ENCODE measurements at regions not wholly inside any gene's neighbourhood (a gene's known extent, or its start where the extent isn't known, plus 50 kb on each side); places are given as distances from the start of the nearest gene placed in this dataset.
A peak's percentile ranks its signal among the peaks of the same experiment; 100 is the strongest.

DNA sequence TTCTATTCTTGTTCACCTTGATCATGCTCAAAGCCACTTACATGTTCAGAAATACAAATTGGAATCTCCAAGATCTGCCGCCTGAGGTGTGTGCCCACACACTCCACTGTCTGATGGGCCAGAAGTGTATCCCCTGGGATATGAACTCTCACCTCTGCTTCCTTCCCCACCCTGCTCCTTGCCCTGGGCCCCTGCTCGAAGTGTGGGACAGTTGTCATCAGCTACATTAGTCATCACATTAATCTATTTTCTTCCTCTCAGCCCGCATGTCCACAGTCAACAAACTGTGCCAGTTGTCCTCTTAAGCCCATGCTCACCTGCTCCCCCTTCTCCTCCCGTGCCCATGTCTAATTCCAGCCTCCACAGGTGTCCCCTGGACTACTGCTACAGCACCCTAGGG lies 154.7 kb downstream of the PTPN20 start:
- Mint-ChIP-seq H3K36me3 (ENCODE audit: low read depth) (no peaks in the 10 kb centered on the region), H3K27me3 (ENCODE audit: low read depth) (peaks cover 4% of the 10 kb centered on the region)

DNA sequence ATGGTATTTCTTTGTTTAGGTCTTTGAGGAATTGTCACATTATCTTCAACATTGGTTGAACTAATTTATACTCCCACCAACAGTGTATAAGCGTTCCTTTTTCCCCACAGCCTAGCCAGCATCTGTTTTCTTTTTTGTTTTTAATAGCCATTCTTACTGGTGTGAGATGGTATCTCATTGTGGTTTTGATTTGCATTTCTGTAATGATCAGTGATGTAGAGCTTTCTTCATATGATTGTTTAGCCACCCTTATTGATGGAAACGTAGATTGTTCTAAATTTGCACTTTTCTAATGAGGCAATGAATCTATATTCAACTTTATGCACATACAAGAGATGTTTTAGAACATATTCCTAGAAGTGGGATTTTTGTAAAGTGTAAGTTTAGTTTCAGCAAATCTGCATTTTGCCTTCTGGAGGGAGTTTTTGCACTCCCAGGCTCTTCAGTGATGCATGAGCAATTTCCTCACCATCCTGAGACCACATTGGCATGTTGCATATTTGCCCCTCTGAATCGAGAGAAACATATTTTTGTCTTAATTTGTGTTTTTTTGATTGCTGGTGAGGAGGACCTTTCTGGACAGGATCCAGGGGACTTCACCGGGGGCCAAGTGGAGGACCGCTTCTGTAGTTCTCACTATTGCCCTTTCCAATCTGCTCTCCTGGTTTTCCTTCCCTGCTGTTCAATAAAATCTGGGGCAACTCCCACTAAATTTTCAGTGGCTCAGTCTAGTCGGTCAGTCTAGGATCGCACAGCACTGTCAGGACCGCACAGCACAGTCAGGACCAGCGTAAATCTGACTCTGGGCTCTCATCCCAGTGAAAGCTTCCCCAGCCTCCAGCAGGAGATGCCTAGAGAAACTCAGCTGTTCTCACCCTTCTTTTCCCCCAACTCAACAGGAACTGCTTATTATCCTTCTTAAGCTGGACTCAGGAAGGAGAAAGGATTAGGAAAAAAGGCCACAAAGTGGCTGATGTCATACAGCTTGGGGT lies 157.0 kb downstream of the PTPN20 start:
- H3K4me1 Mint-ChIP-seq (ENCODE audit: low read depth): peaks cover 2% of the 10 kb centered on the region
- DNase-seq (ENCODE audit: low spot score): no peak
- no peak overlapping the region for H3K4me3 Mint-ChIP-seq
- peaks cover 11% of the 10 kb centered on the region for H3K27me3 Mint-ChIP-seq (ENCODE audit: low read depth)
- H3K36me3 Mint-ChIP-seq (ENCODE audit: low read depth): no peaks in the 10 kb centered on the region
- no peaks in the 10 kb centered on the region for H3K9me3 Mint-ChIP-seq
- H3K27ac Mint-ChIP-seq: no peak overlapping the region

More for the DNA sequence above, 154.7 kb downstream of the PTPN20 start:
- DNase-seq (ENCODE audit: low spot score): no peak
- Mint-ChIP-seq H3K4me3 (no peak overlapping the region), H3K9me3 (no peaks in the 10 kb centered on the region), H3K4me1 (ENCODE audit: low read depth) (no peaks in the 10 kb centered on the region), H3K27ac (no peak overlapping the region)

DNA sequence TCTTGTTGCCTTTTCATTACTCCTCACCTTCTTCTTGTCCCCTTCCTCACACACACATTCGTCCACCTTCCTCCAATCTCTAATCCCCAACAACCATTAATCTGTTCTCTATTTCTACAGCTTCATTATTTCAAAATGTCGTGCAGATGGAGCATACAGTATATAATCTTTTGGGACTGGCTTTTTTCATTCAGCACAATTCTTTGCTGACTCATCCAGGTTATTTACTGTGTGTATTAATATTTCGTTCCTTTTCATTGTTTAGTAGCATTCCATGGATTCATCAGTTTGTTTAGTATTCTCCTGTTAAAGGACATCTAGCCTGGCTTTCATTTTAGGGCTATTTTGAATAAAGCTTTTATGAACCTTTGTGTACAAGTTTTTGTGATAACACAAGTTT lies 159.3 kb downstream of the PTPN20 start:
- no peak for DNase-seq (ENCODE audit: low spot score)
- H3K4me3 Mint-ChIP-seq: no peak overlapping the region
- no peak overlapping the region for H3K27ac Mint-ChIP-seq
- H3K9me3 Mint-ChIP-seq: no peaks in the 10 kb centered on the region
- no peaks in the 10 kb centered on the region for H3K36me3 Mint-ChIP-seq (ENCODE audit: low read depth)
- peaks cover 2% of the 10 kb centered on the region for H3K4me1 Mint-ChIP-seq (ENCODE audit: low read depth)
- peaks cover 20% of the 10 kb centered on the region for H3K27me3 Mint-ChIP-seq (ENCODE audit: low read depth)

DNA sequence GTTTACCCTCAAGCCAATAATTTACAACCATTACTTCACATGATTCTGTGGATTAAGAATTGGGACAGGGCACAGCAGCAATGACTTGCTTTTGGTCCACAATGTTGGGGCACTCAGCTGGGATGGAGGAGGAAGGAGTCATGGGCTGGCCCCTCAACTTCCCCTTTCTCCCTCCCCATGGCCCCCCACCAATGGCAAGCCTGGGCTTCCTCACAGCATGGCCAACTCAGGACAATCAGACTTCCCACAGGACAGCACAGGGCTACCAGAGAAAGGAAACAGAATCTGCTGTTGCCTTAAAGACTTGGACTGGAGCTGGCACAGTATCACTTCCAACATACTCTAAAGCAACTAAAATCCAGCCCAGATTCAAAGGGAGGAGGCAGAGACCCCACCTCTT lies 160.7 kb downstream of the PTPN20 start:
- no peak for DNase-seq (ENCODE audit: low spot score)
- Mint-ChIP-seq H3K4me3 (no peak overlapping the region), H3K36me3 (ENCODE audit: low read depth) (no peaks in the 10 kb centered on the region), H3K9me3 (no peaks in the 10 kb centered on the region), H3K27ac (no peak overlapping the region), H3K27me3 (ENCODE audit: low read depth) (peaks cover 20% of the 10 kb centered on the region), H3K4me1 (ENCODE audit: low read depth) (peaks cover 3% of the 10 kb centered on the region)

DNA sequence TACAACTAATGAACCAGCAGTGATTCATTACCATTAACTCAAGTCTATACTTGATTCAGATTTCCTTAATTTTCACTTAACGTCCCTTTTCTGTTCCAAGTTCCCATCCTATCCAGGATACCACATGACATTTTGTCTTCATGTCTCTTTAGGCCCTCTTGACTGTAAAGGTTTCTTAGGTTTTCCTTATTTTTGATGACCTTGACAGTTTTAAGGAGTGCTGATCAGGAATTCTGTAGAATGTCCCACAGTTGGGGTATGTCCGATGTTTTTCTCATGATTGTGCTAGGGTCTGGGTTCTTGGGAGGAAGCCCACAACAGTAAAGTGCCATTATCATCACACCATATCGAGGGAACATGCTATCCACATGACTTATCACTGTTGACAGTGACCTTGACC lies 162.7 kb downstream of the PTPN20 start:
- DNase-seq (ENCODE audit: low spot score): no peak
- peaks cover 7% of the 10 kb centered on the region for H3K4me1 Mint-ChIP-seq (ENCODE audit: low read depth)
- no peak overlapping the region for H3K4me3 Mint-ChIP-seq
- no peak overlapping the region for H3K27ac Mint-ChIP-seq
- H3K27me3 Mint-ChIP-seq (ENCODE audit: low read depth): peaks cover 20% of the 10 kb centered on the region
- no peaks in the 10 kb centered on the region for H3K36me3 Mint-ChIP-seq (ENCODE audit: low read depth)
- no peaks in the 10 kb centered on the region for H3K9me3 Mint-ChIP-seq

DNA sequence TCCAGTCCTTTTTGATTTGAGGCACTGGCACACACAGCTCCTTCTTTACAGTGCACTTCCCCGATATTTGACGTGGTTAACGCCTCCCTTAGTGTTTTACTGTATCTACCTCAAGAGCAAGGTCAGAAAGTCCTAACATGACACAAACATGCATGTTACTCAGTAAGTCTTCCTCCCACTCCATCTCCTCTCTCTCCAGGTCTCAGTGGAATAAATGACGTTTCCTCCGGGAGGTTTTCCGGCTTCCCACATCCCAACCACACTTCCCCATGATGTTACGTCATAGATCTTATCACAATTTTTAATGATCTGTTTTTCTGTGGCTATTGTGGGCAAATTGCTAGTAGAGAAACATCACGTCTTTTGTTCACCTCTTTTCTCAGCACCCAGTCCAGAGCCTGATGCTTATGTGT lies 165.7 kb downstream of the PTPN20 start:
- no peak overlapping the region for H3K4me3 Mint-ChIP-seq
- H3K9me3 Mint-ChIP-seq: no peaks in the 10 kb centered on the region
- H3K4me1 Mint-ChIP-seq (ENCODE audit: low read depth): peaks cover 18% of the 10 kb centered on the region
- DNase-seq (ENCODE audit: low spot score): peak; percentile 23
- no peak overlapping the region for H3K27ac Mint-ChIP-seq
- H3K27me3 Mint-ChIP-seq (ENCODE audit: low read depth): peaks cover 12% of the 10 kb centered on the region
- H3K36me3 Mint-ChIP-seq (ENCODE audit: low read depth): no peaks in the 10 kb centered on the region

DNA sequence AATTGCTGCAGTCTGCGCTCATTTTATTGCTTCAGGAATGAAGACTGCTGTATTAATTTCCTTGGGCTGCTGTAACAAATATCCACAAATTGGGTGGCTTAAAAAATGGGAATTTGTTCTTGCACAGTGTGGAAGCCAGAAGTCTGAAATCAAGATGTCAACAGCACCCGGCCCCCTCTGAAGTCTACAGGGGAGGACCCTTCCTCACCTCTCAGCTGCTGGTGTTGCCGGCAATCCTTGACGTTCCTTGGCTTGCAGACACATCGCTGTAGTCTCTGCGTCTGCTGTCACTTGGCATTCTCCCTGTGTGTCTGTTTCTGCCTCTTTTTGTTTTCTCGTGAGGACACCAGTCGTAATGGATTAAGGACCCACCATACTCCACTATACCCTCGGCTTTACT lies 166.2 kb downstream of the PTPN20 start:
- Mint-ChIP-seq H3K4me1 (ENCODE audit: low read depth) (peaks cover 18% of the 10 kb centered on the region), H3K9me3 (no peaks in the 10 kb centered on the region), H3K4me3 (no peak overlapping the region), H3K27me3 (ENCODE audit: low read depth) (peaks cover 10% of the 10 kb centered on the region), H3K36me3 (ENCODE audit: low read depth) (no peaks in the 10 kb centered on the region), H3K27ac (no peak overlapping the region)
- DNase-seq (ENCODE audit: low spot score): no peak

DNA sequence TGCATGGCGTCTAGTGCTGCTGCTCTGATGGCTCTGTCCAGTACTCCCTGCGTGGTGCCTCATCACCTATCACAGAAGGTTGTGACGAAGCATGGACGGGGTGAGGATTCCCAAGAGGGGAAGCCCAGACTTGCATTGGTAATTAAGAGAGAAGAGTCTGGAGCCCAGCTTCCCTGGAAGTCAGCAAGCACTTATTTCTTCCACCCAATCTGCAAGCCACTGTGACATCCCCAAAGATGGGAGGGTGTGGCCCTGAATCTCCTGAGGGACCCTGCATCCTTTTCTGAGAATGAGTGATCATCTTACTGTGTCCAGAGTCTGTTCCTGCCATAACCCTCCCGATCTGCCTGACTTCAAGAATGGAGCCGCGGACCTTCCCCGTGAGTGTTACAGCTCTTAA lies 166.7 kb downstream of the PTPN20 start:
- Mint-ChIP-seq H3K4me3 (no peak overlapping the region), H3K4me1 (ENCODE audit: low read depth) (peaks cover 18% of the 10 kb centered on the region), H3K36me3 (ENCODE audit: low read depth) (no peaks in the 10 kb centered on the region), H3K27ac (no peak overlapping the region), H3K27me3 (ENCODE audit: low read depth) (peaks cover 9% of the 10 kb centered on the region), H3K9me3 (no peaks in the 10 kb centered on the region)
- DNase-seq (ENCODE audit: low spot score): no peak

DNA sequence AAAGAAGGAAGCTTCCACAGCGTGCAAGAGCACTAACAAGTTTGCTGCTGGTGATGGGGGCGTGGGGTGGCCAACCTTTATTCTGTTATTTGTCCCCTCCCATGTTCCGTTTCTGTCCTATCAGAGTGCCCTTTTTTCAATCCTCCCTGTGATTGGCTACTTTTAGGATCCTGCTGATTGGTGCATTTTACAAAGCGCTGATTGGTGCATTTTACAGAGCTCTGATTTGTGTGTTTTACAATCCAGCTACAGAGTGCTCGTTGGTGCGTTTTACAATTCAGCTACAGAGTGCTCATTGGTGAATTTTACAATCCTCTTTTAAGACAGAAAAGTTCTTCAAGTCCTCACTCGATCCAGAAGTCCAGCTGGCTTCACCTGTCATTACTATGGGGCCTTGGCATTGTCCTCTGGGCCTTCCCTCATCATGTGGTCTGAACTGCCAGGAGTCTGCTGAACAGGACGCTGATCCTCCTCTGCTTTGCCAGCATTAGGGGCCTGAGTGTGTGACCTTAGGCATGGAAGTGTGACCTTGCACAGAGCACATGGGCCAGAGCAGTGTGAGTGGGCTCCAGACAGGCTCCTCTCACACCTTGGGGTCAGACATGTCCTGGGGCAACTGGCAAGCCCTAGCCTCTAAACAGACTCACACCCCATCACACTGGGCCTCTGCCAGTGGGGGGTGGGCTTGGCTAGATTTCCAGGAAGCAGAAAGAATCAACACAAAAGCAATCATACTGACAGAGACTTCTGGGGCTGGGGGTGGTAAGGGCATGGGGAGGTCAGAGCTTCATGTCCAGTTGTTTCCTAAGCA lies 167.4 kb downstream of the PTPN20 start:
- Mint-ChIP-seq H3K4me1 (ENCODE audit: low read depth) (peaks cover 18% of the 10 kb centered on the region), H3K27me3 (ENCODE audit: low read depth) (peaks cover 9% of the 10 kb centered on the region), H3K27ac (no peak overlapping the region), H3K9me3 (no peaks in the 10 kb centered on the region), H3K4me3 (no peak overlapping the region), H3K36me3 (ENCODE audit: low read depth) (no peaks in the 10 kb centered on the region)
- no peak for DNase-seq (ENCODE audit: low spot score)

DNA sequence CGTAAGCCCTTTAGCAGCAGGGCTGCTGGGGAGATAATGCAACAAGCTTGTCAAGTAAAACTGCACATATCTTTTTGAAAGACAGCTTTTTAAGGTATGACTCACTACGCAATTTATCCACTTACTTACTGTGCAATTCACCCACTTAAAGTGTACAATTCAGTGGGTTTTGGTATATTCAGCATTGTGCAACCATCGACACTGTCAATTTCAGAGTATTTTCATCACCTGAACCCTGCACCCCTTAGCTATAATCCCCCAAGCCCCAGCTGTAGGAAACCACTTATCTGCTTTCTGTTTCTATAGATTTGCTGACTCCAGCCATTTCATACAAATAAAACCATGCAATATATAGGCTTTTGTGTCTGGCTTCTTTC lies 168.0 kb downstream of the PTPN20 start:
- Mint-ChIP-seq H3K9me3 (no peaks in the 10 kb centered on the region), H3K4me1 (ENCODE audit: low read depth) (peaks cover 18% of the 10 kb centered on the region), H3K27me3 (ENCODE audit: low read depth) (peaks cover 7% of the 10 kb centered on the region), H3K36me3 (ENCODE audit: low read depth) (no peaks in the 10 kb centered on the region), H3K27ac (no peak overlapping the region), H3K4me3 (no peak overlapping the region)
- DNase-seq (ENCODE audit: low spot score): no peak

DNA sequence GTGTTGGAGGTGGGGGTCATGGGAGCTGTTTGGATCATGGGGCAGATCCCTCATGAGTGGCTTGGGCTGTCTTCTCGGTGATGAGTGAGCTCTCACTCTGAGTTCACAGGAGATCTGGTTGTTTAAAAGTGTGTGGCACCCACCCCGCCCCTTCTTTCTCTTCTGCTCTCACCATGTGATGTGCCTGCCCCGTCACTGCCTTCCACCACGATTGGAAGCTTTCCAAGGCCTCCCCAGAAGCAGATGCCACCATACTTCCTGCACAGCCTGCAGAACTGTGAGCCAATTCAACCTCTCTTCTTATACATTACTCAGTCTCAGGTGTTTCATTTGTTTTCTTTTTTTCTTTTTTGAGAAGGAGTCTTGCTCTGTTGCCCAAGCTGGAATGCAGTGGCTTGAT lies 170.0 kb downstream of the PTPN20 start:
- H3K27ac Mint-ChIP-seq: no peak overlapping the region

DNA sequence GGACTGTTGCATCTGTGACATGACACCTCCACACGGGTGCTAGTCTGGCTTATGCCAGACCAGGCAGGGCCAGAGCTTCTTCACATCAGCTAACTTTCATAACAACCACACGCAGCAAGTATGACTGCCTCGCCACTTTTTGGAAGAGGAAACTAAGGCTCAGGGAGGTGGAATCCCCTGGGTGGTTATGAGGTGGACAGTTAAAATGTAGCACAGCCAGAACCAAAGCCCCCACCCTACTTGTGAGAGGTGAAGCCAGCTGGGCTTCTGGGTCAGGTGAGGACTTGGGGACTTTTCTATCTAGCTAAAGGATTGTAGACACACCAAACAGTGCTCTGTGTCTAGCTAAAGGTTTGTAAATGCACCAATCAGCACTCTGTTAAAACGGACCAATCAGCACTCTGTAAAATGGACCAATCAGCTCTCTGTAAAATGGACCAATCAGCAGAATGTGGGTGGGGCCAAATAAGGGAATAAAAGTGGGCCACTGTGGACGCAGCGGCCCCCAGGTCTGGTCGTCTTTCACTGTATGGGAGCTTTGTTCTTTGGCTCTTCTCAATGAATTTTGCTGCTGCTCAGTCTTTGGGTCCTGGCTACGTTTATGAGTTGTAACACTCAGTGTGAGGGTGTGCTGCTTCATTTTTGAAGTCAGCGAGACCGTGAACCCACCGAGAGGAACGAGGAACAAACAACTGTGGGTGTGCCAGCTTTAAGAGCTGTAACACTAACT lies 171.0 kb downstream of the PTPN20 start:
- H3K36me3 Mint-ChIP-seq (ENCODE audit: low read depth): no peaks in the 10 kb centered on the region
- DNase-seq (ENCODE audit: low spot score): no peak
- H3K27me3 Mint-ChIP-seq (ENCODE audit: low read depth): no peaks in the 10 kb centered on the region
- no peak overlapping the region for H3K27ac Mint-ChIP-seq
- no peak overlapping the region for H3K4me3 Mint-ChIP-seq
- peaks cover 14% of the 10 kb centered on the region for H3K4me1 Mint-ChIP-seq (ENCODE audit: low read depth)
- no peaks in the 10 kb centered on the region for H3K9me3 Mint-ChIP-seq

More for the DNA sequence above, 170.0 kb downstream of the PTPN20 start:
- peaks cover 18% of the 10 kb centered on the region for H3K4me1 Mint-ChIP-seq (ENCODE audit: low read depth)
- DNase-seq (ENCODE audit: low spot score): no peak
- no peaks in the 10 kb centered on the region for H3K9me3 Mint-ChIP-seq
- H3K27me3 Mint-ChIP-seq (ENCODE audit: low read depth): no peaks in the 10 kb centered on the region
- no peaks in the 10 kb centered on the region for H3K36me3 Mint-ChIP-seq (ENCODE audit: low read depth)
- no peak overlapping the region for H3K4me3 Mint-ChIP-seq

DNA sequence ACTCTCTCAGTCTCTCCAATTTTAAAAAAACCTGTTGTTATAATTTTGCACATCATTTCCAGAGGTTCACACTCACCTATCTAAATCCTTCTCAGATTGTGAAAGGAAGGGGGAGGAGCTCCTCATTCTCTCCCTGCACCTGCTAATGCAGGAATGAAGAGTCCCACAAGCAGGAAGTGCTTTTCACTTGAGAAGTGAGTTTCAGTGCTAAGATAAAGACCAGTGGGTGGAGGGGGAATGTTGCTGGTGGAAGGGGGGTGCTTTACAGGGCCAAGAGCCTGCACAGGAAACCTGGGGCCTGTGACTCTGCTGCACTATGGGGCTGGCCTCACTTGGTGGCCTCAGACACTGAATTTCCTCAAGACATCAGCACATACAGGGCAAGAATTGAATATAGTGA lies 176.4 kb downstream of the PTPN20 start:
- no peak overlapping the region for H3K4me3 Mint-ChIP-seq
- DNase-seq (ENCODE audit: low spot score): no peak
- H3K9me3 Mint-ChIP-seq: no peaks in the 10 kb centered on the region
- H3K36me3 Mint-ChIP-seq (ENCODE audit: low read depth): no peaks in the 10 kb centered on the region
- no peaks in the 10 kb centered on the region for H3K27me3 Mint-ChIP-seq (ENCODE audit: low read depth)
- peaks cover 4% of the 10 kb centered on the region for H3K4me1 Mint-ChIP-seq (ENCODE audit: low read depth)
- H3K27ac Mint-ChIP-seq: no peak overlapping the region

Measured in T-helper 2 cell treated with Interferon-gamma antibody and Interleukin-4, amounts not matched to agents 5 μg/mL and 100 μg/mL, for 36 hours (primary cell).